A673 (cell line): ENCODE measurements at regions not wholly inside any gene's neighbourhood (a gene's known extent, or its start where the extent isn't known, plus 50 kb on each side); places are given as distances from the start of the nearest gene placed in this dataset.

Source experiments
- BruUV-seq: library from RNA; stranded (reverse); fragments of 400-500 nt; replicated peaks from 2 replicates; lab custom pipeline; 2021; lab: Mats Ljungman, UMichigan
- CTCF ChIA-PET: fragments of 300-600 bp; sonication (Branson Sonifier 250); formaldehyde crosslinking; loops from one replicate; lab custom pipeline; 2022; ENCODE audit warnings: antibody characterized with exemption; lab: Charles Lee
- POLR2A ChIA-PET: fragments of 300-600 bp; sonication (Branson Sonifier 250); formaldehyde crosslinking; loops from one replicate; lab custom pipeline; 2022; ENCODE audit warnings: antibody characterized with exemption; ENCODE audit not compliant: low non-redundant PET; lab: Charles Lee
- DNase-seq: peaks from one replicate; pipeline ENCODE4 v3.0.0-alpha.2; 2015; ENCODE audit warnings: low spot score
- H3K27ac ChIP-seq: fragments of 200-600 bp; sonication (generic); 2 replicates; pipeline ENCODE4 v1.5.1; 2016; ENCODE audit warnings: mixed run types, low read depth, mild to moderate bottlenecking, mixed read lengths, antibody characterized with exemption, low read length; ENCODE audit not compliant: poor library complexity, severe bottlenecking
- H3K27me3 ChIP-seq: fragments of 200-600 bp; sonication (generic); replicated peaks from 2 replicates; pipeline ENCODE4 v1.6.1; 2017; ENCODE audit warnings: mixed run types, low read depth, mild to moderate bottlenecking, mixed read lengths, antibody characterized with exemption, low read length; ENCODE audit not compliant: insufficient read depth, poor library complexity
- H3K36me3 ChIP-seq: fragments of 200-600 bp; sonication (generic); 2 replicates; pipeline ENCODE4 v1.6.1; 2016; ENCODE audit warnings: mixed run types, mild to moderate bottlenecking, mixed read lengths, antibody characterized with exemption, low read length; ENCODE audit not compliant: insufficient read depth, poor library complexity, severe bottlenecking
- H3K4me1 ChIP-seq: fragments of 200-600 bp; sonication (generic); 2 replicates; pipeline ENCODE4 v1.6.1; 2017; ENCODE audit warnings: mixed run types, mild to moderate bottlenecking, mixed read lengths, antibody characterized with exemption, low read length; ENCODE audit not compliant: insufficient read depth, poor library complexity, severe bottlenecking
- H3K4me3 ChIP-seq: fragments of 200-600 bp; sonication (generic); 2 replicates; pipeline ENCODE4 v1.5.1; 2016; ENCODE audit warnings: low read depth, mixed run types, mild to moderate bottlenecking, mixed read lengths, low read length; ENCODE audit not compliant: poor library complexity, severe bottlenecking
- H3K9me3 ChIP-seq: fragments of 200-600 bp; sonication (generic); 2 replicates; pipeline ENCODE4 v1.6.1; 2016; ENCODE audit warnings: mixed run types, low read depth, mild to moderate bottlenecking, mixed read lengths, antibody characterized with exemption, low read length; ENCODE audit not compliant: poor library complexity, severe bottlenecking
- CTCF ChIP-seq: fragments of 300-800, 200-600 bp; sonication (generic); conservative IDR thresholded peaks from 2 replicates; pipeline ENCODE4 v1.5.1; 2017; ENCODE audit warnings: low read depth, mild to moderate bottlenecking, antibody characterized with exemption, low read length, moderate library complexity, mixed read lengths
- EZH2 ChIP-seq: fragments of 200-600 bp; sonication (generic); IDR thresholded peaks from 2 replicates; pipeline ENCODE4 v1.6.1; 2017; ENCODE audit warnings: borderline replicate concordance, low read depth, mild to moderate bottlenecking, mixed read lengths, antibody characterized with exemption, low read length; ENCODE audit not compliant: poor library complexity, severe bottlenecking
- intact Hi-C: fragments of 100-400 bp; cut with micrococcal nuclease; formaldehyde crosslinking; loops from one replicate; pipeline ENCODE4 v1.10.0; 2022; ENCODE audit not compliant: unreplicated experiment

- Histone ChIP-seq H3K27me3 (no peaks in the 10 kb centered on the region), H3K27ac (no peak overlapping the region), H3K4me1 (no peaks in the 10 kb centered on the region), H3K4me3 (no peak overlapping the region), H3K9me3 (no peaks in the 10 kb centered on the region), H3K36me3 (no peaks in the 10 kb centered on the region)
- TF ChIP-seq EZH2 (no peak), CTCF (no peak)
- DNase-seq, result no peak
- POLR2A ChIA-PET, result no interaction called here
- CTCF ChIA-PET, result no interaction called here
- BruUV-seq, result no TSS peak
- intact Hi-C loops, result loop anchor here (10.0 kb wide), 1 partner anchor 64 kb away; no protein-coding TSS in a partner anchor
Measured at GRCh38 chr9:118038713-118039112, 334.5 kb downstream of the TLR4 start.

- CTCF ChIA-PET, result no interaction called here
- BruUV-seq, result no TSS peak
Measured at GRCh38 chr9:118058227-118058626, 354.0 kb downstream of the TLR4 start.

GRCh38 chr9:118059484-118060278 lies 355.5 kb downstream of the TLR4 start:
- Histone ChIP-seq H3K4me3 (no peak overlapping the region), H3K9me3 (no peaks in the 10 kb centered on the region), H3K27me3 (no peaks in the 10 kb centered on the region), H3K27ac (no peak overlapping the region), H3K4me1 (no peaks in the 10 kb centered on the region), H3K36me3 (no peaks in the 10 kb centered on the region)
- no peak for TF ChIP-seq EZH2
- no peak for TF ChIP-seq CTCF
- intact Hi-C loops, result no loop called here
- ChIA-PET POLR2A (no interaction called here), CTCF (no interaction called here)
- peak; percentile 37 for DNase-seq
- no TSS peak for BruUV-seq

More at GRCh38 chr9:118058227-118058626, 354.0 kb downstream of the TLR4 start:
- no peaks in the 10 kb centered on the region for H3K27me3 ChIP-seq
- H3K36me3 ChIP-seq, result no peaks in the 10 kb centered on the region
- no peak for TF ChIP-seq EZH2
- TF ChIP-seq CTCF, result no peak
- intact Hi-C loops, result no loop called here
- H3K4me1 ChIP-seq, result no peaks in the 10 kb centered on the region
- no peaks in the 10 kb centered on the region for H3K9me3 ChIP-seq
- POLR2A ChIA-PET, result no interaction called here
- DNase-seq, result no peak
- no peak overlapping the region for H3K27ac ChIP-seq
- no peak overlapping the region for H3K4me3 ChIP-seq
